ENCODE measurements at regions not wholly inside any gene's neighbourhood (a gene's known extent, or its start where the extent isn't known, plus 50 kb on each side); places are given as distances from the start of the nearest gene placed in this dataset.

- Histone ChIP-seq H3K9ac (ENCODE audit: low read depth, low read length) (no peak overlapping the region), H3K4me3 (ENCODE audit: low read length) (no peak overlapping the region), H3K36me3 (ENCODE audit: insufficient read depth, low read length) (no peaks in the 10 kb centered on the region), H3K27ac (ENCODE audit: low read depth, low read length) (no peak overlapping the region), H3K4me1 (ENCODE audit: insufficient read depth, low read length) (no peaks in the 10 kb centered on the region), H3K9me3 (ENCODE audit: insufficient read depth, low read depth, low read length) (no peaks in the 10 kb centered on the region), H3K27me3 (ENCODE audit: insufficient read depth, low read length) (no peaks in the 10 kb centered on the region)
- WGBS = 92% methylated on average over 2 of the region's 3 CpGs
Observed at GRCh38 chr2:51528156-51528555, 496.2 kb upstream of the NRXN1 start.

- Histone ChIP-seq H3K36me3 (ENCODE audit: insufficient read depth, low read length) (no peaks in the 10 kb centered on the region), H3K27ac (ENCODE audit: low read depth, low read length) (no peak overlapping the region), H3K9me3 (ENCODE audit: insufficient read depth, low read depth, low read length) (no peaks in the 10 kb centered on the region), H3K4me3 (ENCODE audit: low read length) (no peak overlapping the region), H3K9ac (ENCODE audit: low read depth, low read length) (no peak overlapping the region), H3K27me3 (ENCODE audit: insufficient read depth, low read length) (no peaks in the 10 kb centered on the region), H3K4me1 (ENCODE audit: insufficient read depth, low read length) (no peaks in the 10 kb centered on the region)
- WGBS = 94% methylated on average over 2 of the region's 2 CpGs
Observed at GRCh38 chr2:51526766-51527165, 494.8 kb upstream of the NRXN1 start.

GRCh38 chr2:51516667-51517066, 484.7 kb upstream of the NRXN1 start:
- Histone ChIP-seq H3K4me3 (ENCODE audit: low read length) (no peak overlapping the region), H3K4me1 (ENCODE audit: insufficient read depth, low read length) (no peaks in the 10 kb centered on the region), H3K9ac (ENCODE audit: low read depth, low read length) (no peak overlapping the region), H3K9me3 (ENCODE audit: insufficient read depth, low read depth, low read length) (no peaks in the 10 kb centered on the region), H3K36me3 (ENCODE audit: insufficient read depth, low read length) (no peaks in the 10 kb centered on the region), H3K27me3 (ENCODE audit: insufficient read depth, low read length) (no peaks in the 10 kb centered on the region), H3K27ac (ENCODE audit: low read depth, low read length) (no peak overlapping the region)
- WGBS = 98% methylated on average over 2 of the region's 2 CpGs

- no peaks in the 10 kb centered on the region for H3K9me3 ChIP-seq (ENCODE audit: insufficient read depth, low read depth, low read length)
- H3K36me3 ChIP-seq (ENCODE audit: insufficient read depth, low read length) = no peaks in the 10 kb centered on the region
- no peak overlapping the region for H3K9ac ChIP-seq (ENCODE audit: low read depth, low read length)
- H3K4me1 ChIP-seq (ENCODE audit: insufficient read depth, low read length) = no peaks in the 10 kb centered on the region
- WGBS = 94% methylated on average over 4 of the region's 4 CpGs
- H3K27me3 ChIP-seq (ENCODE audit: insufficient read depth, low read length) = no peaks in the 10 kb centered on the region
- no peak overlapping the region for H3K4me3 ChIP-seq (ENCODE audit: low read length)
- H3K27ac ChIP-seq (ENCODE audit: low read depth, low read length) = no peak overlapping the region
Observed at GRCh38 chr2:51511002-51511401, 479.1 kb upstream of the NRXN1 start.

GRCh38 chr2:51510303-51510702, 478.4 kb upstream of the NRXN1 start:
- Histone ChIP-seq H3K4me1 (ENCODE audit: insufficient read depth, low read length) (no peaks in the 10 kb centered on the region), H3K4me3 (ENCODE audit: low read length) (no peak overlapping the region), H3K27me3 (ENCODE audit: insufficient read depth, low read length) (no peaks in the 10 kb centered on the region), H3K9ac (ENCODE audit: low read depth, low read length) (no peak overlapping the region), H3K36me3 (ENCODE audit: insufficient read depth, low read length) (no peaks in the 10 kb centered on the region), H3K9me3 (ENCODE audit: insufficient read depth, low read depth, low read length) (no peaks in the 10 kb centered on the region), H3K27ac (ENCODE audit: low read depth, low read length) (no peak overlapping the region)
- WGBS = 95% methylated on average over 3 of the region's 3 CpGs

- Histone ChIP-seq H3K4me1 (ENCODE audit: insufficient read depth, low read length) (no peaks in the 10 kb centered on the region), H3K4me3 (ENCODE audit: low read length) (no peak overlapping the region), H3K9me3 (ENCODE audit: insufficient read depth, low read depth, low read length) (peaks cover 11% of the 10 kb centered on the region; the same call in 1 of the 2 replicates), H3K36me3 (ENCODE audit: insufficient read depth, low read length) (no peaks in the 10 kb centered on the region), H3K27me3 (ENCODE audit: insufficient read depth, low read length) (no peaks in the 10 kb centered on the region), H3K27ac (ENCODE audit: low read depth, low read length) (no peak overlapping the region), H3K9ac (ENCODE audit: low read depth, low read length) (no peak overlapping the region)
- 91% methylated on average over 4 of the region's 4 CpGs for WGBS
Observed at GRCh38 chr2:51505533-51505932, 473.6 kb upstream of the NRXN1 start.

- Histone ChIP-seq H3K27me3 (ENCODE audit: insufficient read depth, low read length) (no peaks in the 10 kb centered on the region), H3K36me3 (ENCODE audit: insufficient read depth, low read length) (no peaks in the 10 kb centered on the region), H3K4me3 (ENCODE audit: low read length) (no peak overlapping the region), H3K9me3 (ENCODE audit: insufficient read depth, low read depth, low read length) (no peaks in the 10 kb centered on the region), H3K4me1 (ENCODE audit: insufficient read depth, low read length) (no peaks in the 10 kb centered on the region), H3K27ac (ENCODE audit: low read depth, low read length) (no peak overlapping the region), H3K9ac (ENCODE audit: low read depth, low read length) (no peak overlapping the region)
- WGBS = 96% methylated on average over 3 of the region's 3 CpGs
Observed at GRCh38 chr2:51490576-51491234, 458.8 kb upstream of the NRXN1 start.

- 93% methylated on average over 2 of the region's 2 CpGs for WGBS
- Histone ChIP-seq H3K27me3 (ENCODE audit: insufficient read depth, low read length) (no peaks in the 10 kb centered on the region), H3K9me3 (ENCODE audit: insufficient read depth, low read depth, low read length) (no peaks in the 10 kb centered on the region), H3K9ac (ENCODE audit: low read depth, low read length) (no peak overlapping the region), H3K4me3 (ENCODE audit: low read length) (no peak overlapping the region), H3K4me1 (ENCODE audit: insufficient read depth, low read length) (no peaks in the 10 kb centered on the region), H3K27ac (ENCODE audit: low read depth, low read length) (no peak overlapping the region), H3K36me3 (ENCODE audit: insufficient read depth, low read length) (no peaks in the 10 kb centered on the region)
Observed at GRCh38 chr2:51484605-51485004, 452.7 kb upstream of the NRXN1 start.

- no peak overlapping the region for H3K27ac ChIP-seq (ENCODE audit: low read depth, low read length)
- H3K4me3 ChIP-seq (ENCODE audit: low read length) = no peak overlapping the region
- H3K9ac ChIP-seq (ENCODE audit: low read depth, low read length) = no peak overlapping the region
- H3K27me3 ChIP-seq (ENCODE audit: insufficient read depth, low read length) = no peaks in the 10 kb centered on the region
- H3K4me1 ChIP-seq (ENCODE audit: insufficient read depth, low read length) = no peaks in the 10 kb centered on the region
- no peaks in the 10 kb centered on the region for H3K36me3 ChIP-seq (ENCODE audit: insufficient read depth, low read length)
- 100% methylated on average over 1 of the region's 1 CpG for WGBS
- H3K9me3 ChIP-seq (ENCODE audit: insufficient read depth, low read depth, low read length) = no peaks in the 10 kb centered on the region
Observed at GRCh38 chr2:51483720-51484119, 451.8 kb upstream of the NRXN1 start.

- WGBS = 95% methylated on average over 7 of the region's 7 CpGs
- Histone ChIP-seq H3K27ac (ENCODE audit: low read depth, low read length) (no peak overlapping the region), H3K9me3 (ENCODE audit: insufficient read depth, low read depth, low read length) (no peaks in the 10 kb centered on the region), H3K27me3 (ENCODE audit: insufficient read depth, low read length) (no peaks in the 10 kb centered on the region), H3K36me3 (ENCODE audit: insufficient read depth, low read length) (no peaks in the 10 kb centered on the region), H3K4me3 (ENCODE audit: low read length) (no peak overlapping the region), H3K9ac (ENCODE audit: low read depth, low read length) (no peak overlapping the region), H3K4me1 (ENCODE audit: insufficient read depth, low read length) (no peaks in the 10 kb centered on the region)
Observed at GRCh38 chr2:51472783-51473182, 440.9 kb upstream of the NRXN1 start.

- Histone ChIP-seq H3K4me1 (ENCODE audit: insufficient read depth, low read length) (no peaks in the 10 kb centered on the region), H3K27ac (ENCODE audit: low read depth, low read length) (no peak overlapping the region)
Observed at GRCh38 chr2:51472300-51472699, 440.4 kb upstream of the NRXN1 start.

GRCh38 chr2:51469102-51469501, 437.2 kb upstream of the NRXN1 start:
- no peak overlapping the region for H3K27ac ChIP-seq (ENCODE audit: low read depth, low read length)
- no peaks in the 10 kb centered on the region for H3K9me3 ChIP-seq (ENCODE audit: insufficient read depth, low read depth, low read length)
- 98% methylated on average over 4 of the region's 4 CpGs for WGBS
- no peaks in the 10 kb centered on the region for H3K27me3 ChIP-seq (ENCODE audit: insufficient read depth, low read length)
- H3K36me3 ChIP-seq (ENCODE audit: insufficient read depth, low read length) = no peaks in the 10 kb centered on the region
- no peak overlapping the region for H3K9ac ChIP-seq (ENCODE audit: low read depth, low read length)
- H3K4me1 ChIP-seq (ENCODE audit: insufficient read depth, low read length) = no peaks in the 10 kb centered on the region
- H3K4me3 ChIP-seq (ENCODE audit: low read length) = no peak overlapping the region

More at GRCh38 chr2:51472300-51472699, 440.4 kb upstream of the NRXN1 start:
- 100% methylated on average over 1 of the region's 2 CpGs for WGBS
- no peaks in the 10 kb centered on the region for H3K36me3 ChIP-seq (ENCODE audit: insufficient read depth, low read length)
- H3K4me3 ChIP-seq (ENCODE audit: low read length) = no peak overlapping the region
- no peaks in the 10 kb centered on the region for H3K9me3 ChIP-seq (ENCODE audit: insufficient read depth, low read depth, low read length)
- H3K9ac ChIP-seq (ENCODE audit: low read depth, low read length) = no peak overlapping the region
- no peaks in the 10 kb centered on the region for H3K27me3 ChIP-seq (ENCODE audit: insufficient read depth, low read length)
